GM18870 (cell line): ENCODE measurements at regions not wholly inside any gene's neighbourhood (a gene's known extent, or its start where the extent isn't known, plus 50 kb on each side); places are given as distances from the start of the nearest gene placed in this dataset.

ENCODE experiments used
- ATAC-seq: cut with Tn5 transposase; IDR thresholded peaks from one replicate; pipeline ENCODE4 v1.9.1; 2021; ENCODE audit warnings: moderate library complexity; ENCODE audit not compliant: unreplicated experiment

- no peak for ATAC-seq
Measured at GRCh38 chr13:61751039-61751438, 335.4 kb upstream of the PCDH20 start.

- no peak for ATAC-seq
Measured at GRCh38 chr13:61738236-61738750, 322.6 kb upstream of the PCDH20 start.

- no peak for ATAC-seq
Measured at GRCh38 chr13:61734683-61735082, 319.0 kb upstream of the PCDH20 start.

GRCh38 chr13:61728471-61728870 lies 312.8 kb upstream of the PCDH20 start:
- no peak for ATAC-seq

GRCh38 chr13:61727767-61728166 lies 312.1 kb upstream of the PCDH20 start:
- ATAC-seq = no peak

GRCh38 chr13:61725806-61726205 lies 310.2 kb upstream of the PCDH20 start:
- ATAC-seq = no peak

- ATAC-seq = no peak
Measured at GRCh38 chr13:61722119-61722518, 306.5 kb upstream of the PCDH20 start.

GRCh38 chr13:61712621-61713020 lies 297.0 kb upstream of the PCDH20 start:
- ATAC-seq = no peak

- no peak for ATAC-seq
Measured at GRCh38 chr13:61709258-61709657, 293.6 kb upstream of the PCDH20 start.

GRCh38 chr13:61706899-61707298 lies 291.2 kb upstream of the PCDH20 start:
- ATAC-seq = no peak

GRCh38 chr13:61700620-61701019 lies 285.0 kb upstream of the PCDH20 start:
- no peak for ATAC-seq

GRCh38 chr13:61700181-61700580 lies 284.5 kb upstream of the PCDH20 start:
- ATAC-seq = no peak

GRCh38 chr13:61696676-61697075 lies 281.0 kb upstream of the PCDH20 start:
- no peak for ATAC-seq

- ATAC-seq = no peak
Measured at GRCh38 chr13:61695147-61695546, 279.5 kb upstream of the PCDH20 start.

- no peak for ATAC-seq
Measured at GRCh38 chr13:61692691-61693090, 277.0 kb upstream of the PCDH20 start.

GRCh38 chr13:61685682-61686012 lies 270.0 kb upstream of the PCDH20 start:
- ATAC-seq = no peak

- ATAC-seq = no peak
Measured at GRCh38 chr13:61684976-61685681, 269.5 kb upstream of the PCDH20 start.

- no peak for ATAC-seq
Measured at GRCh38 chr13:61672756-61673155, 257.1 kb upstream of the PCDH20 start.

- ATAC-seq = no peak
Measured at GRCh38 chr13:61670384-61671161, 254.9 kb upstream of the PCDH20 start.

GRCh38 chr13:61664801-61665705 lies 249.4 kb upstream of the PCDH20 start:
- ATAC-seq = no peak

- no peak for ATAC-seq
Measured at GRCh38 chr13:61654481-61654880, 238.8 kb upstream of the PCDH20 start.
